Upper lobe of right lung (tissue), 1 donor: ENCODE measurements at regions not wholly inside any gene's neighbourhood (a gene's known extent, or its start where the extent isn't known, plus 50 kb on each side); places are given as distances from the start of the nearest gene placed in this dataset.

Experiments
- ATAC-seq: fragments of 200-7000 bp; cut with Tn5 transposase; one replicate; pipeline ENCODE4 v1.9.1; 2020; ENCODE audit warnings: mild to moderate bottlenecking, moderate library complexity
- DNase-seq: peaks from one replicate; pipeline ENCODE4 v3.0.0-alpha.2; 2020
- H3K27ac ChIP-seq: fragments of 200-600 bp; one replicate; pipeline ENCODE4 v1.8.0; 2022
- H3K27me3 ChIP-seq: fragments of 200-600 bp; one replicate; pipeline ENCODE4 v1.8.0; 2022; ENCODE audit warnings: mild to moderate bottlenecking
- H3K36me3 ChIP-seq: fragments of 200-600 bp; one replicate; pipeline ENCODE4 v1.8.0; 2022
- H3K4me1 ChIP-seq: fragments of 200-600 bp; one replicate; pipeline ENCODE4 v1.8.0; 2022
- H3K4me3 ChIP-seq: fragments of 200-600 bp; one replicate; pipeline ENCODE4 v1.8.0; 2022; ENCODE audit warnings: mild to moderate bottlenecking
- H3K9me3 ChIP-seq: fragments of 200-600 bp; one replicate; pipeline ENCODE4 v1.8.0; 2022
- CTCF ChIP-seq: fragments of 200-600 bp; IDR thresholded peaks from one replicate; pipeline ENCODE4 v1.8.0; 2022; ENCODE audit warnings: antibody characterized with exemption
- intact Hi-C: fragments of 100-400 bp; cut with DNase I; formaldehyde crosslinking; loops from one replicate; pipeline ENCODE4 v1.11.0; 2022
- donor health status: DM: no; HTN: yes; CAD: no; lungs with severe emphysema.

DNA sequence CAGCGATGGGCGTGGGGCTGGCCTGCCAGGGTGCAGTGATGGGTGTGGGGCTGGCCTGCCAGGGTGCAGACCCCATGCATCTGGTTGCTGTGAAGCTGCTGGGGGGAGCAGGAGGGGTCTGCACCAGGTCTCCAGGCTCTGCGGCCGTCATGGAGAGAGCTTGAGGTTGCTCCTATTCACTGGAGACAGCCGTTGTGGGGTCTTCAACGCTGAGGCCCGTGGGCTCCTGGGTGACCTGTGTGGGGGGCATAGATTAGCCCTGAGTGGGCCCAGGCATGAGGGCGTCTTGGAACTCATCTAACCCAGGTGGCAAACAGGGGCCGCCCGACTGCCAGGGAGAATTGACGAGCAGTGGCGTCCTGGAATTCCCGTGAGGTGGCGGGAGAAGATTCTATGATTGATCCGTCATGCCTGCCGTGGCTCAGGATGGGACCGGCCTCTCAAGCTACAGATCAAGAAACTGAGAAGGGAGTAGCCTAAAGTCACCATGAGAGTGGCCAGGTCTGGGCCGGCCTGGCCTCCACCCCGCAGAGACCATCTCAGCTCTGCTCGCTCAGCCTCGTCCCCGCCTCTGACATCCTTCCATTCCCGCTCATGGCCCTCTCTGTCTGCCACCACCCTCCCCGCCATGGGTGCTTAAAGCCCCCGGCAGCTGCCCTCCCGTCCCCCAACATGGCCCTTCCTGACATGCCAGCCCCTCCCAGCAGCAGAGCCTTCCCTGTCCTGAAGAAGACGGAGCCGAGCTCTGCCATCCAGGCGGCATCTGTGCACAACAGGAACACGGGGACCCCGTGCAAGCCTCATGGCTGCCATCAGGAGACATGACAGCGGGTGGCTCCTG is 50.7 kb upstream of the ACSF3 start:
- Histone ChIP-seq H3K9me3 (no peaks in the 10 kb centered on the region), H3K4me3 (no peak overlapping the region), H3K4me1 (no peaks in the 10 kb centered on the region), H3K27me3 (peaks cover 30% of the 10 kb centered on the region), H3K27ac (no peak overlapping the region), H3K36me3 (no peaks in the 10 kb centered on the region)
- no peak for ATAC-seq
- intact Hi-C loops = no loop called here
- DNase-seq = no peak
- no peak for TF ChIP-seq CTCF

GRCh38 chr16:89043636-89044417 is 49.8 kb upstream of the ACSF3 start:
- TF ChIP-seq CTCF = no peak
- ATAC-seq (no peak), DNase-seq (peak; percentile 40)
- no peaks in the 10 kb centered on the region for H3K4me1 ChIP-seq
- no peak overlapping the region for H3K4me3 ChIP-seq
- no peaks in the 10 kb centered on the region for H3K36me3 ChIP-seq
- intact Hi-C loops = no loop called here
- peaks cover 31% of the 10 kb centered on the region for H3K27me3 ChIP-seq
- no peaks in the 10 kb centered on the region for H3K9me3 ChIP-seq
- H3K27ac ChIP-seq = no peak overlapping the region
